ENCODE measurements at regions not wholly inside any gene's neighbourhood (a gene's known extent, or its start where the extent isn't known, plus 50 kb on each side); places are given as distances from the start of the nearest gene placed in this dataset.

DNA sequence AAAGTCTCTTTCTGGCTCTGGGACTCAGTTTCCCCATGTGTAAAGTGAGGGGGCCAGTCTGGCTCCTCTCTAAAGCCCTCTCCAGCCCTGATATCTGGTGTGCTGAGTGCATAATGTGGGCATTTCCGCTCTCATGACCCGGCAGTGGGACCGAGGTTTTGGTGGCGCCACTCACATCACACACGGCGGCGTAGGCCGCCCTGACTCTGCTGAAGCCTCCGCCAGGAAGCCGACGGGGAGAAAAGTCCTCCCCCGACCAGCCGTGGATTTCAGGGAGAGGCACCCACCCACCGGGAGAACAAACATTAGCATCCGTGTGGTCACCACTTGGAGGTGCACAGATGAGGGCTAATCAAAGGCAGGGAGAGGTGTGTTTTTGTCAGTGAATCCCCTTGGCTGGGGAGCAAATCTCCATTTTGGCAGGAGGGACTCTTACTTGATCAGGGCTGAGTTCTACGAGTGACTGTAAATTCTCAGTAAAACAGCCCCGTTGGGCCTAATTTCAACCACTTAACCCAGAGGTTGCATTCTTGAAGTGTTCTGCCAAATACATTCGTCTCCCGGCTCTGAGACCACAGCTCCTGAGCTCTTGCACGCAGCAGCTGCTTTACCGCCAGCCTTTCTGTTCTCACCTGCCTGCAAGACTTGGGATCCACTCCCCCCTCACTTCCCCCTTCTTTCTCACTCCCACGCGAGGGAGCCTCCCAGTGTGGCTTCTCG lies 118.2 kb downstream of the FOXD2 start:
- DNase-seq = no peak

DNA sequence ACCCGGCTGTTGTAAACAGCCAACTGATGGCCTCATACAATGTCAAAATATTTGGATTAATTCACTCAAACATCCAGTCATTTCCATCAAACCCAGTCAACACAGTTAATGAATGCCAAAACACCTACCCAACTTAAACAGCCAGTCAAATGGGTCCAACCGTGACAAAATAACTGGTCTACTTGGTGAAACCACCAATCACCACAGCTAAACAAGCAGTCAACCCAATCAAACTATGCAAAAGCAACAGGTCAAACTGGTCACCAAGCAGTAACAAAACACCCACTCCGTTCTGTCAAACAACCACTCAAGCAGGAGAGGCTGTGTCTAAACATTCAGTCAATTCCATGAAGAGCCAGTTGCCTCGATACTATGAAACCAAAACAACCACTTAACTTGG lies 119.2 kb downstream of the FOXD2 start:
- DNase-seq = no peak

DNA sequence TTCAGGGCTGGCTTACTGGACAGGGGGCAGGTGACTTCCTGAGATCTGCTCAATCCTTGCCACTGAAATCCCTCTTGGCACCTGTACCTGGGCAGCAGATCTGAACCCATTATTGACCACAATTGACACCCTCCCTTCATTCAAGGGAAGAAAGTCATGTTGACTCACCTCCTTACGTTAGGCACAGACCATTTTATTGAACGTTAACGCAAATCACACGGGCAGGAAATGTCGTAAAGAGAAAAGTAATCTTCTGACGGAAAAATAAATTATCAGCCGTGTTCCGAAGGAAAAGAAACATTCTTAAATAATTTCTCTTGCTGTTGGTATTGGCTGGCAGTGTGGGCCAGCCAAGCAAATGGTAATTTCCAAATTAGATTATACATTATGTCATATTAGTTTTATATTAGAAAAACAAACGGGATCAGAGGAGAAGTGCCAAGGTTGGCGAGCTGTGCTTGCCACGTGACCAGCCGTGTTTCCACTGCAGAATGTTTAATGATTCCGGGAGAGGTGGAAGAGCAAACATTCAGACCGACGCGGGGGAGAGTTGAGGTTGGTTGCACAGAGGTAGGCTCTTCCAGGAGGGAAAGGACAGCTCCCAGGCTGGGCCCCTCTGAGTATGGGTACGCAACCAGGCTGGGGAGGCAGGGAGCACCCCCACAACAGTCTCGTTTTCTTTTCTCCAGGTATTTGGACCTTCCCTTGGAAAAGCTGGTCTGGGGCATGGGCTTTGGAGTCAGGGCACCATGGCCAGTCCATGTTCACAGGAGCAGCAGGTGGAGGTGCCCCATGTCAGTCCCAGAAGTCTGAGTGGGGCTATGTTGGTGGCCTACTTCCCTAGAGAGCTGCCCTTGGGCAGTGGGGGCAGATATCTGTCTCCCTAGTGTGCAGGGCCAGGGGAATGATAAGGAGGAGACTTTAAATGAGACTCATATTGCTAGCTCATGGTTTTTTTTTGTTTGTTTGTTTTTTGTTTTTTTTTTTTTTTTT lies 121.1 kb downstream of the FOXD2 start:
- DNase-seq = no peak

DNA sequence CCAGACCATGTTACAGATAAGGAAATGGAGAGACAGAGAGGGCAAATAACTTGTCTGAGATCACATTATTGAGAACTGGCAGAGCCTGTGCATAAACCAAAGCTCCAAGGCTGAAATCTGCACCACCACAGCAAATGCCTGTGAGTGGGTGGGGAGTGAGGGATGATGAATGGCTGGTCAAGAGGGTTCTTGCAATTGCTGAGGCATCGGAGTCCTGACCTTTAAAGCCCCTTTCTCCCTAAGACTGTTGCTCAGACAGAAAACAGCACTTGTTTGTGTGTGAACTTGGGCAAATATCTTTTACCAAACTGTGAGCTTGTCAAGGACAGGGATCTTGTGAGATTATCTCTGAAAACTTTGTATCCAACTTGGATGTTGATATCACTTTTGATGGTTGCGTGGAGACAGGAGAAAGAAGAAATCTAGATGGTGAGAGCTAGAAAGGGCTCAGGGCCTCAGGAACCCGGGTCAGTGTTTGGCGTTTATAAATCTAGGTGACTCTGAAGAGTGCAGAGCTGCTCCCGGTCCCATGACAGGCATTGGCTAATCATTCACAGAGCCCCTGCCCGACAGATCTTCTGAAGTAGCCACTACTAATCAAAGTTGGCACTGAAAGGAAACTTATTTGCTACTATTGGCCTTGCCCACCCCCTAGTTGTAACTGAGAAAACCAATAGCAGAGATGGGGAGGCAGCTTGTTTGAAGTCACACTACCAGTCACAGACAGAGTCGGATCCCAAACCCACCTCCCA lies 122.3 kb downstream of the FOXD2 start:
- no peak for DNase-seq

DNA sequence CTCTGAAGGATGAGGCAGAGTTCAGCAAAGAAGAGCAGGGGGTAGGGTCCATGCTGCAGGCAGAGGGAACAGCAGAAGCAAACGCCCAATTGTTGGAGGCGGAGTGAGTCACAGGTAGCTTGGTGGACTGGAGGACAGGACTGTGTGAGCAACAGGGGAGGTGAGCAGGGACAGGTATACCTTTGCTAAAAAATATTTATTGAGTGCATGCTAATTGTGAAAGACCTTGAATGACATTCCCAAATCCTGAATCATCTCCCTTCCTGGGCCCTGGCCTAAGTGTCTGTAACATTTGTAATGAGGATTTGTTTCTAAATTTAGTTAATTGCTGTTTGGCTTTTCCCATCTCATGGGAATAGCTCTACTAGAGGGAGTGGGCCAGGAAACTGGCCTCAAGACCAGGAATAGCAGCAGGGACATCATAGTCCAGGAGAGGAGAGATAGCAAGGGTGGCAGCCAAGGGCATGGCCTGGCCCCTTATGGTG lies 123.7 kb downstream of the FOXD2 start:
- DNase-seq = no peak

DNA sequence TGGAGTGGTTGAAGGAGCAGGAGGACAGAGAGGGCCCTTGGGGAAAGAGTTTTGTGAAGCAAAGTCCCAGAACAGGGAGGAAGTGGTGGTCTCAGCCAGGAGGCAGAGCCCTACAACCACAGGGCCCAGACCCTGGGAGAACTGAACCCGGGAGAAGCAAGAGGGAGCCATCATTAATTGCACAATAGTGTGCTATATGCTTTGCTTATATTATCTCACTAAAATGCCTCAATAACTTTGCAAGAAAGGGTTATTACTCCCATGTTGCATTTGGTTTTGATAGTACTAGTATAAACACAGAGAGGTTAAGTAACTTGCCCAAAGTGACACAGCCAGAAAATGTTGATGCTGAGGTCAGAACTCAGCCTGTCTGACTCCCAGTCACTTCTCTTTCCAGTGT lies 124.3 kb downstream of the FOXD2 start:
- DNase-seq = no peak

DNA sequence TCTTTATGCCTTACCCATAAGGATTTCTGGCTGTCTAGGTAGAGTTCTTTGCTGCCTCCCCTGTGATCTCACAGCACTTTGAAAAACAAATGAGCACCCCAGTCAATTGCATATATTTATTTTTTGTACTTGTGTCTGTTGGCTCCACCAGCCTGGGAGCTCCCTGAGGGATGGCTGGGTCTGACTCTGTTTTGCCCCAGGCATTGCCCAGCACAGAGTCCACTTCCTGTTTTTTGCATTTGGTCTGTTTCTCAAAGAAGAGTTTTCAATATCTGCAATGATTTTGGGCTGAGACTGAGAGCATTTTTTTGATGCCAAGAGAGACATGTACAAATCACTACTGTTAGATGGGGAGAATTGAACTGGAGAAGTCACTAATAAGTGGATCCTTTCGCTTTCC lies 125.0 kb downstream of the FOXD2 start:
- DNase-seq = no peak

DNA sequence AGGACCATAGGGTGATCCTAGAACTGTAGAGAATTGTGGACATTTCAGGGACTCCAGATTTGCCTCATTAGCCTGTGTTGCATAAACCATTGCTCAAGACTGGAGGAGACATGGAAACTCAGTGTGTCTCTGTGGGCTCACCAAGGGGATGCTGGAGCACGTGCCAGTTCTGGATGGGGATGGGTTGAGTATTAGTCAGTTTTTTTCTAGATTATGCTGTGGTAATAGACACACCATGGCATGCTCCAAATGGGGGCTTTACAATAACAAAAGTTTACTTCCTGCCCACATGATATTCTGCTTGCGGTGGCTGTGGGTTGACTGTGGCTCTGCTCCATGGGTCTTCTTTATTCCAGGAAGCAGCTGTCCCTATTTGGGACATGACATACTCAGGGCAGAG lies 125.4 kb downstream of the FOXD2 start:
- DNase-seq = no peak

DNA sequence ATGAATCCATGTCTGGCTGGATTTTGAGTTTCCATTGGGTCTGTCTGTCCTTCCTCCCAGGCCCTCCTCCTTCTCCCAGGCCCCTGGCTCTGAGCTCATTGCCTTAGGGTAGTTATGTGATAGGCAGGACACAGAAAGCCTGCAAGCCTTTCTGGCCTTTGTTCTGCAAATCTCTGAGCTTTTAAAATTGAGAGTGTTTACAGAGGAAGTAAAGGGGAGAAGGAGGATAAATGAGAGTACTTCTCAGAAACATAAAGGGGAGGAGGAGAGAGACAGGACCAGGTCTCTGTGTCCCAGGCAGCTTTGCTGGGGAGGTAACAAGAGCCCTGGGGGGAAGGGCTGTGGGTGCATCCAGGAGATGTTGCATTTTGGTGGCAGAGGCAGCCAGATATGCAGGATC lies 126.7 kb downstream of the FOXD2 start:
- DNase-seq = no peak

DNA sequence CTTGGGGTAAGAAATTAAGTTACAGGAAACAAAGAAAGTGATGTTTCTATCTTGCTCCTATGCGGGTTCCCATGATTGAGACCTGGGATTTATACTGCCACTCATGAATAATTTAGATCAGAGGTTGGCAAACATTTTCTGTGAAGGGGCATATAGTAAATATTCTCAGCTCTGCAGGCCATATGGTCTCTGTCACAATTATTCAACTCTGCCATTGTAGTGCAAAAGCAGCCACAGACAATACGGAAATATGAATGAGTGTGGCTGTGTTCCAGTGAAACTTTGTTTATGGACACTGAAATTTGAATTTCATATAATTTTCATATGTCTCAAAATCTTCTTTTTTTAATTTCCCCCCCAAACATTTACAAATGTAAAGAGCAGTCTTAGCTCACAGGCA lies 127.2 kb downstream of the FOXD2 start:
- DNase-seq = no peak

DNA sequence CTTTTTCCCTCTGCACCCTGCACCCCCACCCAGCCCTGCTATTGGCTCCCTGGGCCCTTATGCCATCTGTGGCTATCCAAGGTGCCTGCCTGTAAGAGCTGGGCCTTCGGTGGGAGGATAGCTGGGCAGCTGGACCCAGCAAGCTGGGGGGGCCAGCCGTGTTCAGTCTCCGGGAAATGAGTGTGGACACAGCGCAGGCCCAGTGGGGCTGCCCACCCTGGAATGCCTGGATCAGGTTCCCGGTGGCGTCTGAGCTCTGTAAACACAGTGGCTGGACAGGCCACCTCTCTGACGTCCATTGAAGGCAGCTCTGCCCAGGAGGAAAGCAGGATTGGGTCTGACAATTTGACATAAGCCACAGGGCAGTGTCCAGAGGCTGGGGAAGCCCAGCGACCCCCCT lies 127.8 kb downstream of the FOXD2 start:
- no peak for DNase-seq

DNA sequence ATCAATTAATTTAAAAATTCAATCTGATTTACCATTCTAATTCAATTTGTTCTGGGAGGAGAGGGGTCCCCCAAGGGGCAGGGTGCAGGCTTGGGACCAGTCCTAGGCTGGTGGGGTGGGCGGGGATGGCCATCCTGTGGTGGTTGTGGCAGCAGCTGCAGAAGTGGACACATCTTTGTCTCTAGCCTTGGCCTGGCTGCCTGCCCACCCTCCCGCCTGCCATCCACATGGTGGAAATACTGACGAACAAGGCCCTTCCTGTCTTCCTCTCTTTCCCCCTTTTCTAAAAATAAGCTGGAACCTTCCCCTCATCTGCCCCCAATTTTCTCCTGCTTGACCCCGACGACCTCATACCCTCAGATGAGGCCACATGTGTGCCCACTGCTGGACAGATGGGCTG lies 130.9 kb downstream of the FOXD2 start:
- DNase-seq = no peak

DNA sequence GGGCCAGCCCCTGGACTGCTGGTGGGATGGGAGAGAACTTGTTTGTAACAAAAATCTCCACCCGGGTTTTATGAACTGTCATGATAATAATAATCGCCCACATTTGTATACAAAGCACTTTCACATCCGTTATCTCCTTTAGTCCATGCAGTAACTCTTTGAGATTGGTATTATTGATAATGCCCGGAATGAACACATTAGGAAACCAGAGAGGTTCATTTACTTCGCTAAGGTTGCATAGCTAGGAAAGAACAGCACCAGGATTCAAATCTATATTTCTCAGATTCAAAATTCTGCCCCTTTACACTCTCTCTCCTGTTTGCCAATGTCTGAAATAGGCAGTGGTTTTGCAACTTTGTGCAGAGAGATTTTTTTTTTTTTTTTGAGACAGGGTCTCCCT lies 131.4 kb downstream of the FOXD2 start:
- no peak for DNase-seq

DNA sequence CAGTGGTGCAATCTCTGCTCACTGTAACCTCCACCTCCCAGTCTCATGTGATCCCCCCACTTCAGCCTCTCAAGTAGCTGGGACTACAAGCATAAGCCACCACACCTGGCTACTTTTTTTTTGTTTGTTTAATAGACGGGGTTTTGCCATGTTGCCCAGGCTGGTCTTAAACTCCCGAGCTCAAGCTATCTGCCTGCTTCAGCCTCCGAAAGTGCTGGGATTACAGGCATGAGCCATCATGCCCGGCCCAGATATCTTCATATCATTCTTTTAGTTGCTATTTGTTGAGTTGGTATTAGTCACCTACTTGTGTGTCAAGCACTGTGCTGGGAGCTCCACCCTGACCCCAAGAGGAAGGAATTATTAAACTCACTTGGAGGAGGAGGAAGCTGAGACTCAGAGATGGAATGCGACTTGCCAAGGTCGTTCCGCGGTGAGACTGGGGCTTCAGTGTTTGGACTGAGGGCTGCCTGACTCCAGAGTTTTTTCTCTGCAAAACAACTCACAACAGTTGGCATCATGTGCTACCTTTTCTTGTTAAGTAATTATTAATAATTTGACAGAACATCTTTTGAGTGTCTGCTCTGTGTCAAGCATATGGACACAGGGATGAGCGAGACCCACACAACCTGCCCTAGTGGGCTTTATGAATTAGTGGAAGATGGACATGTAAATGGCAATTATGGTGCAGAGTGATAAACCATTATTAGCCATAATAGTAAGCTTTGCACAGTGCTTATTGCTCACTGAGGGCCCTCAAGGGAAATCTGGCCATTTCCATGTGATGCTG lies 132.0 kb downstream of the FOXD2 start:
- DNase-seq = no peak

DNA sequence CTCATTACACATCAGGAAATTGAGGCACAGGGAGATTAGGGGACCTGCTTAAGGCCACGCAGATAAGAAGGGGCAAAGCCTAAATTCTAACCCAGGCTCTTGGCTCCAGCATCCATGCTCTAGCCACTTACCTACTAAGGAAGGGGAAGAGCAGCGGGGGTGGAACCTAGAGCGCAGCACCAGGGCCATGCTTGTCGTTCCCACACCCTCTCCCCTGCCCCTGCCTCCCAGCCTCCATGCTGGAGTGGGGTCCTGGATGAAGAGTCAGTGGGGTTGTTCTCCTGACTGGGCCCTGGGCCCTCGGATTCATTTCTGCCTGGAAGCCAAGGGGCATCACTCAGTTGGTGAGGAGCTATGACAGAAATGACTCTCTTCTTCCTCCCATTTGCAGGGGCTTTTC lies 133.3 kb downstream of the FOXD2 start:
- DNase-seq = no peak

DNA sequence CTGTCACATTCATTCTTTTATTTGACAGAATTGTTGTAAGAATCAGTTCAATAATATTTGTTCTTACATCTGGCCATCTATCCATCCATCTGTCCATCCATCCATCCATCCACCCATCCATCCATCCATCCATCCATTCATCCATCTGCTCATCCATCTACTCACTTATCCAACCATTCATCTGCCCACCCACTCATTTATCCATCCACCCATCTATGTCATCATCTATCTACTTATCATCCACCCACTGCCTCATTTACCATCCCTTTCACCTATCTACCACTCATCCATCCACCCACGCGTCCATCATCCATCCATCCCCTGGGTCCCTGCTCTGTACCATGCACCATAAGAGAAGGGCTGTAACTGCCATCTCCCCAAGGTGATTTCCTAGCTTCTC lies 134.1 kb downstream of the FOXD2 start:
- no peak for DNase-seq

DNA sequence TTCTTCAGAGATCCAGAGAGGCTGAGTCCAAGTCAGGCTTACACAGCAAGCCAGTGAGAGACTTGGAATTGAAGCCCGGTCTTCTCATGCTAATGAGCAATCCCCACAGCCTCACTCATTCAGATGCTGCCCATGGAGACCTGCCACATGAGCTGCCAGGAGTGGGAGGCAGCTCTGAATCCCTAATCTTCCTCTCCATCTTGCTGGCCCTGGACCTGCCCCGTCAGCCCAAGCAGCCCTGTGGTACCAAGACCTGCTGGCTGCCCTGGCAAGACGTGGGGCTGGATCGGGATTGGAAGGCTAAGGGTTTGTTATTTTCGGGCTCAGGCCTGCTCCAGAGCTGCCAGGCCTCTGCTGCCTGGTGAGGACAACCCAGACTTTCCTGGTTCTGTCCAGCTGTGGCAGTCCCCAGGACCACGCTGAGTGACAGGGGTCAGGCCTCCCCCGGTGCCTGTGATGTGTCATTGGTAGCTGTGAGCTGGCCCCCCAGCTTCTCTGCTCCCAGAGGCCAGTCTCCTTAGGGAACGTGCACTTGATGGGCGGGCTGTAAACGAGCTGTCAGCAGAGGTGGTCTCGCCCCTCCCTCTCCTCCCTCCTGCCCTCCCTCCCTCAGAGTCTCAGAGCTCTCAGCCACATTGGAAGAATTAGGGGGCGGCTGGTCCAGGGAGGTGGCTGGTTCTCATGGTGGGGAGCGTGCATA lies 135.0 kb downstream of the FOXD2 start:
- no peak for DNase-seq

DNA sequence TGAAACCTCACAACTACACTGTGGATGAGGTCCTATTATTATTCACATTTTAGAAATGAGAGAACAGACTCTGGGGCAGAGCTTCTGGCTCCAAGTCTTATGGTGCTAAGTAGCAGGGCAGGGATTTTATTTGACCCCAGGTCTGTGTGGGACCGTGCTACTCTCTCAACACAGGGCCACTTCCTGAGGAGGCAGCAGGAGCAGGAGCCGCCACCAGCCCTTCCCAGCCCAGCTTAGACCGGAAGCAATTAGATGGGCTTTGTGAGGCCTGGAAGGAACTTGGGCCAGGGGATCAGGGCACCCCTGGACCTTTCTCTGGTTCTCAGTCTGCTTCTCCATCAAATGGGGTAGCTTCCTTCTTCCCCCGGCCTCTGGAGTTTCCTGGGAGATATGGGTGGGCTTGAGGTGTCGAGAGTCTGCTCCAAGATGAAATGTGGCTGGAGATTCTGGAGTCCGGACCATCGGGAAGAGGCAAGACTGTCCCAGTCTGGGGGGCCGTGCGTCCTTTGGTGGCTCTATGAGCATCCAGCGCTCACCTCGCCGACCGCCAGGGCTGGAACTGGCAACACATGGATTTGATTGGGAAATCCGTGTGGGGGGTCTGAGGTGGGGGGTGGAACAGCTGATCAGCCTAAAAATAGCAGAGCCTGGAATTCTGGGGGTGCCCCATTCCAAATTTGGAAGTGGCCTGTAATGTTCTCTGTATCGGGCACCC lies 136.8 kb downstream of the FOXD2 start:
- DNase-seq = no peak

DNA sequence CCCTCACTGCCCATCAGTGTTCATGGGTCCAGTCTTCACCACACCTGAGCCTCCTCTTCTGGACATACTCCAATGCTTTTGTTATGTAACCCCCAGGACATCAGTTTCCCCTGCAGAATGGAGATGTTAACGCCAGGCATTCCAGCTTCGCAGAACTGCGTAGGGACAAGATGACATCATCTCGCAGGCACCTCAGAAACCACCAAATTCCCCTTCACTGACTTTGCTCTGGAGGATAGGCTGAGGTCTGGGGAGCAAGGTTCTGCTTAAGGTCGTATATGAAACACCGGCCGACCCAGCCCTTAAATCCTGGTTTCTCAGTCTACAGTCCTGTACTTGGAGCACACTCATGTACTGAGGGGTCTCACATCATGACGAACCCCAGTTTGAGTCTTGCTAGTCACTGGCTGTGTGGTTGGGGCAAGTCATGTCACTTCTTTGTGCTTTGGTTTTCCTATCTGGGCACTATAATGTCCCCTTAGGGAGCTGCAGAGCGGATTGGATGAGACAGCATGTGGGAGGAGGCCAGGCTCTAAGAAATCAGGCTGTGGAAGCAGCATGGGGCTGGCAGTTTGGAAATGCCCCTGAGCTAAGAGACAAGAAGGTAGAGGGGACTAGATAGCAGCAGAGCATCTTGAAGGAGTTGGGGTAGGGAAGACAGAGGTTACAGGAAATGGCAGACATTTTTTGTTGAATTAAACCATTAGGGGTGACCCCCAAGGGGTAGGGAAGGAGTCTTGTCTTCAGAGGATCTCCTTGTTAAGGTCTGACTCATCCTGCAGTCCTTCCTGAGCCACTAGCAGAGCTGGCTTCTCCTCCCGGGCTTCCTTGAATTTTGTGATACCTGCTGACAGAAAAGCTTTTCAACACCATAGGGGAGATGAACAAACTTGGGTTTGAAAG lies 138.3 kb downstream of the FOXD2 start:
- DNase-seq = no peak

DNA sequence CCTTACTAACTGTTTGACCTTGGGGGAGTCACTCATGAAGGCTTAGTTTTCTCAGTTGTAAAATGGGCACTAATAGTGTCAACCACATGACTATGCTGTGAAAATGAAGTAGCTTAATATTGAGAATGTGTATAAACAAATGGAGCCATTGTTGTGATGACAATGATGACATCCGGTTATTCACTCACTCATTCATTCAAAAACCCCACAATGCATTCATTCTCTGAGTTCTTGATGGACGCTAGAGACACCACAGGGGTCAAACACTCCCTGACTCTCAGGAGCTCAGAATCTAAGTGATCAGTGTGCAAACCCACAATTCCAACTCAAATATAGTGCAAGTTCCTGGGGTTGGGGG lies 138.9 kb downstream of the FOXD2 start:
- DNase-seq = no peak

Data from hematopoietic multipotent progenitor cell treated with erythropoietin and hydrocortisone succinate and interleukin-3 and kit ligand, for 6 days (in vitro differentiated cells).